A673 (cell line): ENCODE measurements at regions not wholly inside any gene's neighbourhood (a gene's known extent, or its start where the extent isn't known, plus 50 kb on each side); places are given as distances from the start of the nearest gene placed in this dataset.

Experiments used
- BruUV-seq: library from RNA; stranded (reverse); fragments of 400-500 nt; replicated peaks from 2 replicates; lab custom pipeline; 2021; lab: Mats Ljungman, UMichigan
- CTCF ChIA-PET: fragments of 300-600 bp; sonication (Branson Sonifier 250); formaldehyde crosslinking; loops from one replicate; lab custom pipeline; 2022; ENCODE audit warnings: antibody characterized with exemption; lab: Charles Lee
- POLR2A ChIA-PET: fragments of 300-600 bp; sonication (Branson Sonifier 250); formaldehyde crosslinking; loops from one replicate; lab custom pipeline; 2022; ENCODE audit warnings: antibody characterized with exemption; ENCODE audit not compliant: low non-redundant PET; lab: Charles Lee
- DNase-seq: peaks from one replicate; pipeline ENCODE4 v3.0.0-alpha.2; 2015; ENCODE audit warnings: low spot score
- H3K27ac ChIP-seq: fragments of 200-600 bp; sonication (generic); 2 replicates; pipeline ENCODE4 v1.5.1; 2016; ENCODE audit warnings: mixed run types, low read depth, mild to moderate bottlenecking, mixed read lengths, antibody characterized with exemption, low read length; ENCODE audit not compliant: poor library complexity, severe bottlenecking
- H3K27me3 ChIP-seq: fragments of 200-600 bp; sonication (generic); replicated peaks from 2 replicates; pipeline ENCODE4 v1.6.1; 2017; ENCODE audit warnings: mixed run types, low read depth, mild to moderate bottlenecking, mixed read lengths, antibody characterized with exemption, low read length; ENCODE audit not compliant: insufficient read depth, poor library complexity
- H3K36me3 ChIP-seq: fragments of 200-600 bp; sonication (generic); 2 replicates; pipeline ENCODE4 v1.6.1; 2016; ENCODE audit warnings: mixed run types, mild to moderate bottlenecking, mixed read lengths, antibody characterized with exemption, low read length; ENCODE audit not compliant: insufficient read depth, poor library complexity, severe bottlenecking
- H3K4me1 ChIP-seq: fragments of 200-600 bp; sonication (generic); 2 replicates; pipeline ENCODE4 v1.6.1; 2017; ENCODE audit warnings: mixed run types, mild to moderate bottlenecking, mixed read lengths, antibody characterized with exemption, low read length; ENCODE audit not compliant: insufficient read depth, poor library complexity, severe bottlenecking
- H3K4me3 ChIP-seq: fragments of 200-600 bp; sonication (generic); 2 replicates; pipeline ENCODE4 v1.5.1; 2016; ENCODE audit warnings: low read depth, mixed run types, mild to moderate bottlenecking, mixed read lengths, low read length; ENCODE audit not compliant: poor library complexity, severe bottlenecking
- H3K9me3 ChIP-seq: fragments of 200-600 bp; sonication (generic); 2 replicates; pipeline ENCODE4 v1.6.1; 2016; ENCODE audit warnings: mixed run types, low read depth, mild to moderate bottlenecking, mixed read lengths, antibody characterized with exemption, low read length; ENCODE audit not compliant: poor library complexity, severe bottlenecking
- EZH2 ChIP-seq: fragments of 200-600 bp; sonication (generic); IDR thresholded peaks from 2 replicates; pipeline ENCODE4 v1.6.1; 2017; ENCODE audit warnings: borderline replicate concordance, low read depth, mild to moderate bottlenecking, mixed read lengths, antibody characterized with exemption, low read length; ENCODE audit not compliant: poor library complexity, severe bottlenecking
- intact Hi-C: fragments of 100-400 bp; cut with micrococcal nuclease; formaldehyde crosslinking; loops from one replicate; pipeline ENCODE4 v1.10.0; 2022; ENCODE audit not compliant: unreplicated experiment
- TF ChIP-seq, protein P1 (sequence below): fragments of 300-800, 200-600 bp; sonication (generic); conservative IDR thresholded peaks from 2 replicates; pipeline ENCODE4 v1.5.1; 2017; ENCODE audit warnings: low read depth, mild to moderate bottlenecking, antibody characterized with exemption, low read length, moderate library complexity, mixed read lengths

DNA sequence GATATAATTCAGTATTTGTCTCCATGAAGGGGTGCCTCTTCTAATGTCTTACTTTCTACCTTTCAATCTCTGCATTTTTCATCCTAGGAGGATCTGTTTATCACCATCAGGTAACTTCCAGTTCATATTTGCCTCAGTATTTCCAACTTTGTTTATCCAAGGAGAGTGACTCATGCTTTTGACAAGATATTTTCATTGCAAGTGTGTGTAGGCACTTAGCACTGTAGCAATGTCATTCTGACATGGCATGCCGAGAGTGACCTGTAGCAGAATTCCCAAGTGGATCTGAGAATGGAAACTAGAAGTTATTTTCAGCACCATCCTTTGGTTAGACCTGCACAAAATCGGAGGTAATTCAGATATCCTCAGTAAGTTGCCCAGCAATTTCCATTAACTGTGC, 129.9 kb downstream of the INHBA start:
- Histone ChIP-seq H3K27me3 (no peaks in the 10 kb centered on the region), H3K9me3 (no peaks in the 10 kb centered on the region), H3K4me1 (no peaks in the 10 kb centered on the region), H3K27ac (no peak overlapping the region), H3K36me3 (no peaks in the 10 kb centered on the region), H3K4me3 (no peak overlapping the region)
- DNase-seq: no peak
- ChIA-PET POLR2A (no interaction called here), CTCF (no interaction called here)
- BruUV-seq: no TSS peak
- intact Hi-C loops: no loop called here
- TF ChIP-seq EZH2: no peak
- TF ChIP-seq, protein P1, sequence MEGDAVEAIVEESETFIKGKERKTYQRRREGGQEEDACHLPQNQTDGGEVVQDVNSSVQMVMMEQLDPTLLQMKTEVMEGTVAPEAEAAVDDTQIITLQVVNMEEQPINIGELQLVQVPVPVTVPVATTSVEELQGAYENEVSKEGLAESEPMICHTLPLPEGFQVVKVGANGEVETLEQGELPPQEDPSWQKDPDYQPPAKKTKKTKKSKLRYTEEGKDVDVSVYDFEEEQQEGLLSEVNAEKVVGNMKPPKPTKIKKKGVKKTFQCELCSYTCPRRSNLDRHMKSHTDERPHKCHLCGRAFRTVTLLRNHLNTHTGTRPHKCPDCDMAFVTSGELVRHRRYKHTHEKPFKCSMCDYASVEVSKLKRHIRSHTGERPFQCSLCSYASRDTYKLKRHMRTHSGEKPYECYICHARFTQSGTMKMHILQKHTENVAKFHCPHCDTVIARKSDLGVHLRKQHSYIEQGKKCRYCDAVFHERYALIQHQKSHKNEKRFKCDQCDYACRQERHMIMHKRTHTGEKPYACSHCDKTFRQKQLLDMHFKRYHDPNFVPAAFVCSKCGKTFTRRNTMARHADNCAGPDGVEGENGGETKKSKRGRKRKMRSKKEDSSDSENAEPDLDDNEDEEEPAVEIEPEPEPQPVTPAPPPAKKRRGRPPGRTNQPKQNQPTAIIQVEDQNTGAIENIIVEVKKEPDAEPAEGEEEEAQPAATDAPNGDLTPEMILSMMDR: no peak

DNA sequence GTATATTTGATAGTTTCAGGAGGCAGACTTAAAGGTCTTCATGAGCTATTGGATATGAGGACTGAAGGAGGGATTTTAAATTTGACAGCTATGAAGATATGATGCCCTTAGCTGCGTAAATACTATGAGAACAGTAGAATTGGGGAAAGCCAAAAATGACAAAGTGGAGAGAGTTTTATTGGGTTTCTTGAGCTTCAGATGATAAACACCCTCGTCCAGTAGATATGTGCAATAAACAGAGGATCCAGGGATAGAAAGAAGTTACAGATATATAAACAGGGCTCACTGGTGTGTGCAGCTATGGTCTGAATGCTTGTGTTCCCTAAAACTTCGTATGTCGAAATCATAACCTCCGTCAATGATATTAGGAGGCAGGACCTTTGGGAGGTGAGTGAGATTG, 131.3 kb downstream of the INHBA start:
- Histone ChIP-seq H3K9me3 (no peaks in the 10 kb centered on the region), H3K27ac (no peak overlapping the region), H3K36me3 (no peaks in the 10 kb centered on the region), H3K27me3 (no peaks in the 10 kb centered on the region), H3K4me1 (no peaks in the 10 kb centered on the region), H3K4me3 (no peak overlapping the region)
- no TSS peak for BruUV-seq
- CTCF ChIA-PET: no interaction called here
- POLR2A ChIA-PET: no interaction called here
- no peak for DNase-seq
- intact Hi-C loops: no loop called here
- TF ChIP-seq EZH2: no peak

DNA sequence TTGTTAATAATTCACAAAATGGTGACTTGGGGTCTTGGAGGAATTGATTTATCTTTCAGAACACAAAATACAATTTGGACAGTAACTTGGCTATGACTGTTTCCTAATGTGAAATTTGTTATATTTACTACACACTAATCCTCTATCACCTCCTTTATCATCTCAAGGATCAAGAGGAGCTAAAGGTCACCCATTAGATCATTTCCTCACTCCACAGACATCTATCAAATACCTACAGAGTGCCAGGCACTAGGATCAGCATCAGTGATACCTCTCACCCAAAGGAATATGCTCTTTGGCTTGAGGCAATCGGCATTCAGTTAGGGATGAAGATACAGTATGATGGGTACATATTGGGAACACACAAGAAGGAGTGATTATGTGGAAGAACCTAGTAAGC, 132.1 kb downstream of the INHBA start:
- POLR2A ChIA-PET: no interaction called here
- Histone ChIP-seq H3K9me3 (no peaks in the 10 kb centered on the region), H3K4me3 (no peak overlapping the region), H3K27ac (no peak overlapping the region), H3K4me1 (no peaks in the 10 kb centered on the region), H3K36me3 (no peaks in the 10 kb centered on the region), H3K27me3 (no peaks in the 10 kb centered on the region)
- BruUV-seq: no TSS peak
- CTCF ChIA-PET: no interaction called here
- intact Hi-C loops: no loop called here
- DNase-seq: no peak
- TF ChIP-seq EZH2: no peak
- TF ChIP-seq, protein P1: no peak

DNA sequence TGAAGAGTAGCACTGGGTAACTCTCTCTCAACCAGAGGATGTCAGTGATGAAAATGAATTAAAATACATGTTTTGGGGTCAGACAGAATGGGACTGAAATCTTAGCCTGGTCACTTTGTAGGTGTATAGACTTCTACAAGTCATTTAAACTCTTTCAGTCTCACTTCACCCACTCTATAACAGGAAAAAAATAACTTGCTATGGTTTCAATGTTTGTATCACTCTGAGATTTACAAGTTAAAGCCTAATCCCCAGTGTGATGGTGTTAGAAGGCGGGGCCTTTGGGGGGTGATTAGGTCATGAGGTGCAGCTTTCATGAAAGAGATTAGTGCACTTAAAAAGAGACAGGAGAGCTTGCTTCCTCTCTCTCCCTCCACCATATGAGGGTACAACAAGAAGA, 134.8 kb downstream of the INHBA start:
- POLR2A ChIA-PET: no interaction called here
- no peak overlapping the region for H3K27ac ChIP-seq
- CTCF ChIA-PET: no interaction called here

More for the DNA sequence above, 134.8 kb downstream of the INHBA start:
- H3K9me3 ChIP-seq: no peaks in the 10 kb centered on the region
- TF ChIP-seq, protein P1: no peak
- TF ChIP-seq EZH2: no peak
- DNase-seq: no peak
- BruUV-seq: no TSS peak
- H3K4me3 ChIP-seq: no peak overlapping the region
- H3K27me3 ChIP-seq: peaks cover 15% of the 10 kb centered on the region
- H3K4me1 ChIP-seq: no peaks in the 10 kb centered on the region
- intact Hi-C loops: no loop called here
- H3K36me3 ChIP-seq: no peaks in the 10 kb centered on the region
